ENCODE measurements at regions not wholly inside any gene's neighbourhood (a gene's known extent, or its start where the extent isn't known, plus 50 kb on each side); places are given as distances from the start of the nearest gene placed in this dataset.

- Mint-ChIP-seq H3K27me3 (ENCODE audit: unreplicated experiment) (no peaks in the 10 kb centered on the region), H3K4me1 (ENCODE audit: low read depth, unreplicated experiment) (no peaks in the 10 kb centered on the region), H3K9me3 (ENCODE audit: low read depth, unreplicated experiment) (peaks cover 2% of the 10 kb centered on the region), H3K27ac (ENCODE audit: unreplicated experiment) (no peak overlapping the region), H3K4me3 (ENCODE audit: low read depth, unreplicated experiment) (no peak overlapping the region), H3K36me3 (ENCODE audit: insufficient read depth, unreplicated experiment) (no peaks in the 10 kb centered on the region)
- DNase-seq, result no peak
- intact Hi-C loops (cut with micrococcal nuclease; ENCODE audit: unreplicated experiment), result no loop called here
- CTCF ChIA-PET, result no interaction called here
- TF ChIP-seq CTCF (IDR thresholded peaks at IDR 0.05; ENCODE audit: unreplicated experiment), result no peak
- BruUV-seq (replicated peaks), result no TSS peak
Observed at GRCh38 chr15:96107916-96108315, 222.6 kb upstream of the NR2F2 start.

- Mint-ChIP-seq H3K4me1 (ENCODE audit: low read depth, unreplicated experiment) (no peaks in the 10 kb centered on the region), H3K4me3 (ENCODE audit: low read depth, unreplicated experiment) (no peak overlapping the region), H3K27me3 (ENCODE audit: unreplicated experiment) (no peaks in the 10 kb centered on the region), H3K27ac (ENCODE audit: unreplicated experiment) (no peak overlapping the region), H3K9me3 (ENCODE audit: low read depth, unreplicated experiment) (peaks cover 2% of the 10 kb centered on the region), H3K36me3 (ENCODE audit: insufficient read depth, unreplicated experiment) (no peaks in the 10 kb centered on the region)
- BruUV-seq (replicated peaks), result no TSS peak
- CTCF ChIA-PET, result no interaction called here
- no peak for TF ChIP-seq CTCF (IDR thresholded peaks at IDR 0.05; ENCODE audit: unreplicated experiment)
- intact Hi-C loops (cut with micrococcal nuclease; ENCODE audit: unreplicated experiment), result no loop called here
- DNase-seq, result no peak
Observed at GRCh38 chr15:96108405-96108804, 222.1 kb upstream of the NR2F2 start.

GRCh38 chr15:96109820-96110219 is 220.7 kb upstream of the NR2F2 start:
- Mint-ChIP-seq H3K27me3 (ENCODE audit: unreplicated experiment) (no peaks in the 10 kb centered on the region), H3K36me3 (ENCODE audit: insufficient read depth, unreplicated experiment) (no peaks in the 10 kb centered on the region), H3K27ac (ENCODE audit: unreplicated experiment) (no peak overlapping the region), H3K9me3 (ENCODE audit: low read depth, unreplicated experiment) (peaks cover 2% of the 10 kb centered on the region), H3K4me3 (ENCODE audit: low read depth, unreplicated experiment) (no peak overlapping the region), H3K4me1 (ENCODE audit: low read depth, unreplicated experiment) (no peaks in the 10 kb centered on the region)
- CTCF ChIA-PET, result no interaction called here
- intact Hi-C loops (cut with micrococcal nuclease; ENCODE audit: unreplicated experiment), result no loop called here
- no TSS peak for BruUV-seq (replicated peaks)
- TF ChIP-seq CTCF (IDR thresholded peaks at IDR 0.05; ENCODE audit: unreplicated experiment), result no peak
- DNase-seq, result no peak

GRCh38 chr15:96112018-96112417 is 218.5 kb upstream of the NR2F2 start:
- no peaks in the 10 kb centered on the region for H3K27me3 Mint-ChIP-seq (ENCODE audit: unreplicated experiment)
- no TSS peak for BruUV-seq (replicated peaks)

More at GRCh38 chr15:96112018-96112417, 218.5 kb upstream of the NR2F2 start:
- intact Hi-C loops (cut with micrococcal nuclease; ENCODE audit: unreplicated experiment), result no loop called here
- no peak for DNase-seq
- no peaks in the 10 kb centered on the region for H3K36me3 Mint-ChIP-seq (ENCODE audit: insufficient read depth, unreplicated experiment)
- H3K9me3 Mint-ChIP-seq (ENCODE audit: low read depth, unreplicated experiment), result no peaks in the 10 kb centered on the region
- H3K27ac Mint-ChIP-seq (ENCODE audit: unreplicated experiment), result no peak overlapping the region
- no peak overlapping the region for H3K4me3 Mint-ChIP-seq (ENCODE audit: low read depth, unreplicated experiment)
- H3K4me1 Mint-ChIP-seq (ENCODE audit: low read depth, unreplicated experiment), result peaks cover 15% of the 10 kb centered on the region
- CTCF ChIA-PET, result no interaction called here
- no peak for TF ChIP-seq CTCF (IDR thresholded peaks at IDR 0.05; ENCODE audit: unreplicated experiment)

Measured in Calu3 (cell line).